SK-N-MC (cell line): ENCODE measurements at regions not wholly inside any gene's neighbourhood (a gene's known extent, or its start where the extent isn't known, plus 50 kb on each side); places are given as distances from the start of the nearest gene placed in this dataset.

Experiments used
- DNase-seq: peaks from one replicate; pipeline ENCODE4 v3.0.0-alpha.2; 2011; ENCODE audit warnings: low read depth, low spot score
- H3K27ac ChIP-seq: fragments of 200-600 bp; sonication (generic); 2 replicates; pipeline ENCODE4 v1.5.1; 2016; ENCODE audit warnings: mixed run types
- H3K36me3 ChIP-seq: fragments of 200-600 bp; sonication (generic); 2 replicates; pipeline ENCODE4 v1.6.1; 2017; ENCODE audit warnings: antibody characterized with exemption, low read length, mixed read lengths; ENCODE audit not compliant: insufficient read depth
- H3K4me3 ChIP-seq: fragments of 200-600 bp; sonication (generic); 2 replicates; pipeline ENCODE4 v1.5.1; 2016
- H3K9ac ChIP-seq: fragments of 200-600 bp; sonication (generic); 2 replicates; pipeline ENCODE4 v1.8.0; 2017; ENCODE audit warnings: mixed run types, mixed read lengths; ENCODE audit not compliant: insufficient read length
- H3K9me3 ChIP-seq: fragments of 200-600 bp; sonication (generic); 2 replicates; pipeline ENCODE4 v1.6.1; 2017; ENCODE audit warnings: low read depth, mild to moderate bottlenecking, antibody characterized with exemption, low read length, moderate library complexity, mixed read lengths
- EZH2 ChIP-seq: fragments of 200-600 bp; sonication (generic); IDR thresholded peaks from one replicate; pipeline ENCODE4 v1.6.1; 2017; ENCODE audit warnings: antibody characterized with exemption
- FOXP2 ChIP-seq: optimal IDR thresholded peaks from 2 replicates; pipeline ENCODE3; 2011; ENCODE audit warnings: mild to moderate bottlenecking, moderate library complexity; ENCODE audit not compliant: insufficient read depth; ENCODE audit errors: extremely low read length, control extremely low read depth
- POLR2AphosphoS5 ChIP-seq: IDR thresholded peaks from 2 replicates; pipeline ENCODE4 v1.6.1; 2012; ENCODE audit warnings: mild to moderate bottlenecking, low read depth, low read length, borderline replicate concordance

DNA sequence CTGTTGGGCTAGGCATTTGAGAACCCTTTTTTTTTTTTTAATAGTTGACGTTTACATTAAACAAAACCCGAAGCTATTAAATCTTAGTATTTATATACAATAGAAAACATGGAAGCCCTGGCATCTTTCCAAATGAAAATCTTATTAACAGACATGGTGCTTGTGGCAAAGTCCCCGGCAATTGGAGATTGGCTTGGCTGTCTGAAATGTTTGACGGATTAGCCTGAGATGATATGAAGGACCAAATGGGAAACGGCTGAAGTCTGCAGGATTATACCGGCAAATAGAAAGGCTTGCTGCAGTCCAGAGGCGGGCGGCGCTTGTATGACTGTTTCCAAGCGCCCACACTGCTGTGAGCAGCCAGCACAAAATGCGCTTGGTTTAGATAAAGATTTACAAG lies 105.6 kb downstream of the BUB3 start:
- Histone ChIP-seq H3K27ac (no peak overlapping the region), H3K4me3 (no peak overlapping the region), H3K9me3 (no peaks in the 10 kb centered on the region), H3K36me3 (no peaks in the 10 kb centered on the region), H3K9ac (no peak overlapping the region)
- TF ChIP-seq EZH2 (no peak), POLR2AphosphoS5 (no peak), FOXP2 (no peak)
- DNase-seq = no peak

DNA sequence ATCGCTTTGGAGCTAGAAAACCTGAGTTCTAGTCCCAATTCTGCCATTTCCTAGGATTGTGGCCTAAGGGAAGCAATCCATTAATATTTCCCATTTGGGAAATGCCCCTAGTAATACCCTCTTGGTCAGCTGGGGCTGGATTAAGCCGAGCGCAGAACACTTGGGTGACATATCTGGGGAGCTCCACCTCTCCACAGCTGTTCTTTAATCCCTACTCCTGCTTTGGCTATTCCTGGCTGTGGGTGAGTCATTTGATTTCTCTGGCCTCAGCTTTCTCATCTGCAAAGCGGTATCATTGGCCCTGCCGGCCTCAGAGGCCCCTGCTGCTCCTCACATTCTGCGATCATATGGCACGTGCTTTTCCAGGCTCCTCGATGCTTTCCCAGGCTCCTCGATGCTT lies 108.3 kb downstream of the BUB3 start:
- Histone ChIP-seq H3K9me3 (no peaks in the 10 kb centered on the region), H3K27ac (no peak overlapping the region), H3K36me3 (no peaks in the 10 kb centered on the region), H3K9ac (no peak overlapping the region), H3K4me3 (no peak overlapping the region)
- TF ChIP-seq EZH2 = no peak
- no peak for TF ChIP-seq FOXP2
- TF ChIP-seq POLR2AphosphoS5 = no peak
- DNase-seq = no peak

DNA sequence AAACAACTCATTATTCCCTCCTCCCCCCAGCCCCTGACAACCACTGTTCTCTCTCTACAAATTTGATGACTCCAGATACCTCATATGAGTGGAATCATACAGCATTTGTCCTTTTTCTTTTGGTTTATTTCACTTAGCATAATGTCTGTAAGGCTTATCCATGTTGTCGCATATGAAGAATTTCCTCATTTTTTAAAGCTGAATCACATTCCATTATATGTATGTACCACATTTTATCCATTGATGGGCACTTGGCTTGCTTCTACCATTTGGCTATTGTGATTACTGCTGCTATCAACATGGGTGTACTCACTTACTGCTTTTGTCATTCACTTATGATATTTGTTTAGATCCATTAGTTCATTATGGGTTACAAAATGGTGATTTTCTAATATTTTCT lies 112.8 kb downstream of the BUB3 start:
- no peak for DNase-seq
- TF ChIP-seq EZH2 (no peak), POLR2AphosphoS5 (no peak), FOXP2 (no peak)
- H3K4me3 ChIP-seq = no peak overlapping the region
- H3K27ac ChIP-seq = no peak overlapping the region
- H3K9ac ChIP-seq = no peak overlapping the region
- no peaks in the 10 kb centered on the region for H3K9me3 ChIP-seq
- no peaks in the 10 kb centered on the region for H3K36me3 ChIP-seq

DNA sequence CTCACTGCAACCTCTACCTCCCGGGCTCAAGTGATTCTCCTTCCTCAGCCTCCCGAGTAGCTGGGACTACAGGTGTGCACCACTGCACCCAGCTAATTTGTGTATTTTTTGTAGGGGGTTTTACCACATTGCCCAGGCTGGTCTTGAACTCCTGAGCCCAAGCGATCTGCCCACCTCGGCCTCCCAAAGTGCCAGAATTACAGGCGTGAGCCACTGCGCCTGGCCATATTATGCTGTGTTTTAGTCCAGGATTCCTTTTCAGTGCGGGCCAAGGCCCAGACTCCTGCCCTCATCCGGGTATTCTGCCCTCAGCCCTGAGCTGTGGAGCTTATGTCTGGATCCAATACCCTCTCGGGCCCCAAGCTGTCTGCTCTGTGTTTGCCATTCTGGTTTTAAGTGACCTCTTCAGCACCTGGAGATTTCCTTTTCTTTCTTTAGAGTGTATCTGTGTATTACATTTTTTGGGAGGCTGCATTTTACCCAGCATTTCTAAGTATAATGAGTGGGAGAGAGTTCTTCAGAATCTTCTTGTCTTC lies 114.9 kb downstream of the BUB3 start:
- Histone ChIP-seq H3K36me3 (no peaks in the 10 kb centered on the region), H3K4me3 (no peak overlapping the region), H3K9ac (no peak overlapping the region), H3K27ac (no peak overlapping the region), H3K9me3 (no peaks in the 10 kb centered on the region)
- TF ChIP-seq POLR2AphosphoS5 (no peak), EZH2 (no peak), FOXP2 (no peak)
- DNase-seq = no peak

DNA sequence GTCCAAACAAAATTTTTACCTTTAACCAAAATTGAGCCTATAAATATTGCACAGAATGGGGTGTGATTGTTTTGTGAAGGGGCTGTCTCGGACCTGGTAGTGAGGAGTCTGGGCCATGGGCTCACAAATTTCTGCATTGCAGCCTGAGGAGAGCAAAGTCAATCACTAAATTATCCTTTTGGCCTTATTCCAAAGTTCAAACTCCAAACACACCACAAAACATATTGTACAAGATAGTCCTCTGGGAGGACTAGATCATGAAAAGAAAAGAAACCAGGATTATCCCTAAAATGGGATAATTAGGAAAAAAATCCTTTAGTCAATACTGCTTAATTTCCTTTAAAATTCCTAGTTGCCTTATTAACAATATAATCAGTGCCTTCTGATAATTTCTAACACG lies 115.5 kb downstream of the BUB3 start:
- DNase-seq = no peak

DNA sequence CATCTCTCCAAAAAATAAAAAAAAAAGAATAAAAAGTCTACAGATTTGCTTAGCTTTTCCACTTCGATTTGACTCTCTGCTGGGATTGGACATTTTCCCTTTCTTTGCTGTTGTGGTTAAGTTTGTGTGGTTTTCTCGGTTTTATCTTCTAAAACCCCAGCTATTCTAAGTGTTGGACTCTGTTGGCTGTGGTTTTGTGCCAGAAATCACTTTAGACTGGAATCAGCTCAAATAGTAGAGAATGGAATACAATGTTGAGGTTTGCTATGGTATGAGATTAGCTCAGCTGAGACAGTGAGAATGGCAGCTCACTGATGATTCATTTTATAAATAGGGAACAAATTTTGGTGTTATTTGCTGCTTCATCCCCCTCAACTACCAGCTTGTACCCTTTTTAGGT lies 116.0 kb downstream of the BUB3 start:
- H3K4me3 ChIP-seq = no peak overlapping the region
- H3K9me3 ChIP-seq = no peaks in the 10 kb centered on the region
- no peak for TF ChIP-seq EZH2
- DNase-seq = no peak
- no peak overlapping the region for H3K9ac ChIP-seq
- H3K36me3 ChIP-seq = no peaks in the 10 kb centered on the region
- no peak overlapping the region for H3K27ac ChIP-seq

More for the DNA sequence above, 115.5 kb downstream of the BUB3 start:
- H3K9me3 ChIP-seq = no peaks in the 10 kb centered on the region
- TF ChIP-seq POLR2AphosphoS5 (no peak), FOXP2 (no peak), EZH2 (no peak)
- no peak overlapping the region for H3K9ac ChIP-seq
- no peaks in the 10 kb centered on the region for H3K36me3 ChIP-seq
- H3K27ac ChIP-seq = no peak overlapping the region
- H3K4me3 ChIP-seq = no peak overlapping the region

DNA sequence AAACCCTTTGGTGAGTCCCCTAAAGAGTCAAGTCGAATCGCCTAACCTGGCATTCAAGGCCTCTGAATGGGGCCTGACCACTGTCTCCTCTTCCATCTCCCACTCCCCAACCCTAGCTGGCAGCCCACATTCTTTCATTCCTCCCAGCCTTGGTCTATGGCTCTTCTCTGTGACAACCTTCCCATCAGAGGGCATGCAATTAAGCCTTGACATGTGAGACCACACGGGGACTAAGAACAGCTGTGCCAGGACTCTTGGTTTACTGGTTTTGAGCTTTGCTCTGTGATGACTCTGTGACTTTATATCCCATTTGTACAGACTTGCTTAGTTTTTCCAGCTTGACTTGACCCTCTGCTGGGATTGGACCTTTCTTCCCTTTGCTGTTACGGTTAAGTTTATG lies 116.6 kb downstream of the BUB3 start:
- TF ChIP-seq POLR2AphosphoS5 (no peak), EZH2 (no peak), FOXP2 (no peak)
- no peak for DNase-seq
- no peaks in the 10 kb centered on the region for H3K36me3 ChIP-seq

DNA sequence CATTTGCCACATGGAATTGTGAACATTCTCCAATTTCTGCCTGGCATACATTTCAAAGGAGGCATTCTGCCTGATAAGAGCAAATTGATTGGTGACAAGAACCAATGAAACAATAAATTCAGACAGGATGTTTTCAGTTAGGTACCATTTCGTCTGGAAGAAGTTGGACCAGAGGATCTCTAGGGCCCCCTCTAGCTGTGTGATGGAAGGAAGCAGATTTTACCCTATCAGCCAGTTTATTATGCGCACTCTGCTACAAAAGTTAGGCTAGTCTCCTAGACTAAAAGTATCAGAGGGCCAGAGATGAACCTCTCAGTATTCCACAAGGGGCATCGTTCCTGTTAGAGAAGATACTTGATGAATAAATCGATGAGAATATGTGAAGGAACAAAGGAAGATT lies 118.0 kb downstream of the BUB3 start:
- Histone ChIP-seq H3K9ac (no peak overlapping the region), H3K27ac (no peak overlapping the region), H3K4me3 (no peak overlapping the region), H3K9me3 (no peaks in the 10 kb centered on the region), H3K36me3 (no peaks in the 10 kb centered on the region)
- no peak for DNase-seq
- TF ChIP-seq EZH2 (no peak), POLR2AphosphoS5 (no peak), FOXP2 (no peak)

More for the DNA sequence above, 116.6 kb downstream of the BUB3 start:
- H3K4me3 ChIP-seq = no peak overlapping the region
- H3K27ac ChIP-seq = no peak overlapping the region
- H3K9ac ChIP-seq = no peak overlapping the region
- no peaks in the 10 kb centered on the region for H3K9me3 ChIP-seq

DNA sequence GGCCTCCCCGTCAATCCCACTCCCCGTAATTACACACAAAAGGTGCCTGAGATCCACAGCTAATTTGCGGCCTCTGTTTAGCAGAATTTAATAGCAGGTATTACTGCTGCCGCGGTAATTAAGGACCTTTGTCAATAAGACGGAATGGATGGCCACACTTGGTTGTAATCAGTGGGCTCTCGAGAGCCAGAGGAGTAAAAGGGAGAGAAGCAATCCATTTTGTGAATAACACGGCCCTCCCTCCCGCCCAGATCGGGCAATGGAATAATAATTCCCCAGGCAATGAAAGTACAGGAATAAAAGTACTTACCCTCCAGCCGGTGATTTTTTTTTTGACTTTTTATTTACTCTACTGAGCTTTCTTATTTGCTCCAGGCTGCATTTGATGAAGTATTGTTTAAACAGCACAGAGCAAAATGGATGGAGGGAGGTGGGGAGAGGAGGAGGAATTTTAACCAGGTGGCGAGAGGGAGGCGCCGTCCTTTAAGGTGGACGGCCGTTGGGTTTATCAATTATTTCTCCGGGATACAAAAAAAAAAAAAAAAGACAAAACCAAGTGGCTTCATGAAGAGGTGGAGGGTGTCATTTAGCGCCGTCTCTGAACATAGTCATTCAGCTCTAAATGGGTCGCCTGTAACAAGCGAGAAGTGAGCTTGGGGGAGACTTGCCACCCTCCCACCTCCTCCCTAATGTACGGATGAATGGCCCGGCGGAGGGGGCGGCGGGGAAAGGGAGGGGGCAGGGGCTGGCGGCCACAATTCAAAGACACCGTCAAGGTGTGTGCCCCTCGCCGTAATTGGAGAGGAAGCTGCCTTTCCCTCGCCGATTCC lies 120.3 kb downstream of the BUB3 start:
- no peak for DNase-seq
- Histone ChIP-seq H3K4me3 (no peak overlapping the region), H3K36me3 (no peaks in the 10 kb centered on the region), H3K9ac (no peak overlapping the region), H3K9me3 (no peaks in the 10 kb centered on the region), H3K27ac (no peak overlapping the region)
- TF ChIP-seq FOXP2 (no peak), EZH2 (no peak), POLR2AphosphoS5 (no peak)
